PC-9 (cell line): ENCODE measurements at regions not wholly inside any gene's neighbourhood (a gene's known extent, or its start where the extent isn't known, plus 50 kb on each side); places are given as distances from the start of the nearest gene placed in this dataset.

Experiments
- CTCF ChIP-seq: fragments of 200-600 bp; sonication (generic); conservative IDR thresholded peaks from 2 replicates; pipeline ENCODE4 v1.6.1; 2017; ENCODE audit warnings: mixed run types, antibody characterized with exemption, mild to moderate bottlenecking, moderate library complexity
- EZH2 ChIP-seq: fragments of 200-600 bp; sonication (generic); IDR thresholded peaks from 2 replicates; pipeline ENCODE4 v1.8.0; 2017; ENCODE audit warnings: antibody characterized with exemption, low read depth

DNA sequence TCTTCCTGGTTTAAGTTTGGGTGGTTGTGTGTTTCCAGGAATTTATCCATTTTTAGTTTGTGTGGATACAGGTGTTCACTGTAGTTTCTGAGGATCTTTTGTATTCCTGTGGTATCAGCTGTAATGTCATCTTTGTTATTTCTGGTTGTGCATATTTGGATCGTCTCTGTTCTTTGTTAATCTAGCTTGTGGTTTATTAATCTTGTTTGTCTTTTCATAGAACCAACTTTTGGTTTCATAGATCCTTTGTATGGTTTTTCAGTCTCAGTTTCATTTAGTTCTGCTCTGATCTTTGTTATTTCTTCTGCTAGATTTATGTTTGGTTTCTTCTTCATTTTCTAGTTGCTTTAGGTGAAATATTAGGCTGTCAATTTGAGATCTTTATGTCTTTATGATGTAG lies 202.4 kb upstream of the ZSWIM2 start:
- TF ChIP-seq CTCF (no peak), EZH2 (no peak)
